ENCODE measurements at regions not wholly inside any gene's neighbourhood (a gene's known extent, or its start where the extent isn't known, plus 50 kb on each side); places are given as distances from the start of the nearest gene placed in this dataset.

DNA sequence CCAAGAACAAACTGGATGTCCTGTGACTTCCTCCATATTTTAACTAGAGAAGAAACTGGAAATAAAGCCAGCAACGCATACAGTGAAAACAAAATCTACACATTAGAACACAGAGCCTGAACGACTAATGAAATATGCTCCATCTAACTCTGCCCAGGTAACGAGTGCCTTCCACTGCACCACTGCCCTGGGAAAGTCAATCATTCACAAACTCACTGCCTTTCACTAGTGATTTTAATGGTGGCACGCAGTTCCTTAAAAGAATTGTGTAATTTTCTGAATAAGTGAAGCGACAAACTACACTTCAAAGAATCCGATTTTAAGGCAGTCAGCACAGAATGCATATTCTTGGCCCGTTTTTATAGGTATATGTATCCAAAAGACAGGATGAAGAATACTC lies 416.0 kb downstream of the SHQ1 start:
- no peak overlapping the region for H2BK5ac ChIP-seq (ENCODE audit: low read length)
- no peak overlapping the region for H3K18ac ChIP-seq (ENCODE audit: low read length)
- H3K4me3 ChIP-seq (ENCODE audit: low read length in 2 of 2) = no peak overlapping the region
- H3K4me2 ChIP-seq (ENCODE audit: insufficient read depth, low read length, poor library complexity, severe bottlenecking) = no peak overlapping the region
- H3K9ac ChIP-seq (ENCODE audit: low read depth, low read length, poor library complexity) = no peak overlapping the region
- H2AK5ac ChIP-seq (ENCODE audit: low read depth, low read length) = no peak overlapping the region
- no peak overlapping the region for H4K91ac ChIP-seq (ENCODE audit: low read depth, low read length, poor library complexity)
- H2BK15ac ChIP-seq (ENCODE audit: low read length) = no peak overlapping the region
- no peak overlapping the region for H3K23ac ChIP-seq (ENCODE audit: low read depth, low read length, poor library complexity)
- no peak overlapping the region for H4K8ac ChIP-seq (ENCODE audit: low read depth, low read length)
- H2AFZ ChIP-seq (ENCODE audit: low read length) = no peak overlapping the region
- no peak overlapping the region for H3K27ac ChIP-seq (replicated peaks; ENCODE audit: low read length)
- no peak overlapping the region for H3K14ac ChIP-seq (ENCODE audit: low read length)
- H3K79me1 ChIP-seq (ENCODE audit: low read depth, low read length) = no peaks in the 10 kb centered on the region
- WGBS, 2 donors (ENCODE audit: extremely low coverage in 2 of 2, insufficient read length in 2 of 2, insufficient replicate concordance in 1 of 2) = no CpG with 5 or more reads among the region's 7 CpGs
- no peaks in the 10 kb centered on the region for H3K36me3 ChIP-seq (replicated peaks in 1 of 2; ENCODE audit: control insufficient read depth in 2 of 2, insufficient read depth in 2 of 2, low read length in 2 of 2)
- H2BK12ac ChIP-seq (ENCODE audit: low read length) = no peak overlapping the region
- H3K4ac ChIP-seq (ENCODE audit: low read length) = no peak overlapping the region
- no peaks in the 10 kb centered on the region for H3K9me3 ChIP-seq (replicated peaks in 1 of 2; ENCODE audit: control insufficient read depth in 2 of 2, insufficient read depth in 1 of 2, low read depth in 1 of 2, low read length in 2 of 2)
- no peaks in the 10 kb centered on the region for H3K4me1 ChIP-seq (ENCODE audit: control insufficient read depth in 2 of 2, insufficient read depth in 1 of 2, low read depth in 1 of 2, low read length in 2 of 2)
- no peak overlapping the region for H2BK120ac ChIP-seq (ENCODE audit: low read depth, low read length)
- no peak for DNase-seq (ENCODE audit: low spot score)
- H3K27me3 ChIP-seq (ENCODE audit: control insufficient read depth in 3 of 3, insufficient read depth in 3 of 3, low read depth in 1 of 3, low read length in 3 of 3) = no peaks in the 10 kb centered on the region

DNA sequence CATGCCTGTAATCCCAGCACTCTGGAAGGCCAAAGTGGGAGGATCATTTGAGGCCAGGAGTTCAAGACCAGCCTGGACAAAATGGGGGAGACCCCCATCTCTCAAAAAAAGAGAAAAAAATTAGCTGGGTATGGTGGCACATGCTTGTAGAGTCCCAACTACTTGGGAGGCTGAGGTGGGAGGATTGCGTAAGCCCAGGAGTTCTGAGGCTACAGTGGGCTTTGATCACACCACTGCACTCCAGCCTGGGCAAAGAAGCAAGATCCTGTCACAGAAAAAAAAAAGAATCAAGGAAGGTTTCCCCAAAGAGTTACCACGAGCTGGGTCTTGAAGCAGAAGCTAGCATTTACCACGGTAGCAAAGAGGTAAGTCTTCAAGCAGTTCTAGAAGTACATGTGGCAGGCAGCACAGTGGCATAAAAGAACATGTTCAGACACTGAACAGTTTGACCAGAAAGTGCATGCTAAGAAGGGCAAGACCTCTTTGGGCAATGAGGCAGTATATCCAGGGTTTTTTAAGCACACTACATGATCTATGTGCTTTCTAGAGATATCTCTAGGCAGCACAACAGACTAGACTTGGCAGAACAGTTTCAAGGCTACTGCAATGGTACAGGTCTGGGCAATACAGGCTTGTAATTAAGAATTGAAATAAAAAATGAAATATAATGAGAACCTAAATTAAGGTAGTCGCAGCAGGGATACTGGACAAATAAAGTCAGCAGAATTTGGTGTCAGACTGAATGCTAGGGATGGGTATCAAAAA lies 418.5 kb downstream of the SHQ1 start:
- H3K23ac ChIP-seq (ENCODE audit: low read depth, low read length, poor library complexity) = no peak overlapping the region
- H3K27ac ChIP-seq (replicated peaks; ENCODE audit: low read length) = no peak overlapping the region
- no peak overlapping the region for H2AK5ac ChIP-seq (ENCODE audit: low read depth, low read length)
- no peak overlapping the region for H3K4ac ChIP-seq (ENCODE audit: low read length)
- no CpG with 5 or more reads among the region's 4 CpGs for WGBS, 2 donors (ENCODE audit: extremely low coverage in 2 of 2, insufficient read length in 2 of 2, insufficient replicate concordance in 1 of 2)
- H4K8ac ChIP-seq (ENCODE audit: low read depth, low read length) = no peak overlapping the region
- no peak overlapping the region for H3K14ac ChIP-seq (ENCODE audit: low read length)
- no peak overlapping the region for H3K4me3 ChIP-seq (ENCODE audit: low read length in 2 of 2)
- no peak overlapping the region for H3K9ac ChIP-seq (ENCODE audit: low read depth, low read length, poor library complexity)
- H2BK120ac ChIP-seq (ENCODE audit: low read depth, low read length) = no peak overlapping the region
- no peak overlapping the region for H2BK5ac ChIP-seq (ENCODE audit: low read length)
- H2AFZ ChIP-seq (ENCODE audit: low read length) = no peak overlapping the region
- no peak overlapping the region for H3K18ac ChIP-seq (ENCODE audit: low read length)
- H3K9me3 ChIP-seq (replicated peaks in 1 of 2; ENCODE audit: control insufficient read depth in 2 of 2, insufficient read depth in 1 of 2, low read depth in 1 of 2, low read length in 2 of 2) = no peaks in the 10 kb centered on the region
- no peak overlapping the region for H2BK12ac ChIP-seq (ENCODE audit: low read length)
- no peak overlapping the region for H4K91ac ChIP-seq (ENCODE audit: low read depth, low read length, poor library complexity)
- H3K27me3 ChIP-seq (ENCODE audit: control insufficient read depth in 3 of 3, insufficient read depth in 3 of 3, low read depth in 1 of 3, low read length in 3 of 3) = no peaks in the 10 kb centered on the region
- H2BK15ac ChIP-seq (ENCODE audit: low read length) = no peak overlapping the region
- no peaks in the 10 kb centered on the region for H3K36me3 ChIP-seq (replicated peaks in 1 of 2; ENCODE audit: control insufficient read depth in 2 of 2, insufficient read depth in 2 of 2, low read length in 2 of 2)
- H3K79me1 ChIP-seq (ENCODE audit: low read depth, low read length) = no peaks in the 10 kb centered on the region
- H3K4me2 ChIP-seq (ENCODE audit: insufficient read depth, low read length, poor library complexity, severe bottlenecking) = no peak overlapping the region
- DNase-seq (ENCODE audit: low spot score) = no peak
- no peaks in the 10 kb centered on the region for H3K4me1 ChIP-seq (ENCODE audit: control insufficient read depth in 2 of 2, insufficient read depth in 1 of 2, low read depth in 1 of 2, low read length in 2 of 2)

DNA sequence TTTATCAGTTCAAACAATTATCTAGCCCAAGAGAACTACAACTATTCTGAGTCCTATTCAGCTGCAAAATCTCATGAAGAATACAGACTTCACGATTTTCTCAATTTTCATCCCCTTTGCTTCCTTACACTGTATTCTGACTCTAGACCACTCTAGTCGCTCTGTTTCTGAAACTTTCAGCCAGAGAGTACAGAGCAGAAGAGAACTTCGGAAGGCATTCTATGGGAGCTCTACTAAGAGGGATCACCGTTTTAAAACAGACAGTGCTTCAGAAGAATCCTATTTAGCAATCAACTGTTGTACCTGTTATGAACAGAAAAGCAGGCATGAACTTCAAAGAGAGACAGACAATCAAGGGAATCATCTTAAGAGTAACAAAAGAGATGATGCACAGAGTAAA lies 419.4 kb downstream of the SHQ1 start:
- no peak overlapping the region for H2BK12ac ChIP-seq (ENCODE audit: low read length)
- H2AFZ ChIP-seq (ENCODE audit: low read length) = no peak overlapping the region
- H3K36me3 ChIP-seq (replicated peaks in 1 of 2; ENCODE audit: control insufficient read depth in 2 of 2, insufficient read depth in 2 of 2, low read length in 2 of 2) = no peaks in the 10 kb centered on the region
- H3K4me2 ChIP-seq (ENCODE audit: insufficient read depth, low read length, poor library complexity, severe bottlenecking) = no peak overlapping the region
- no peak overlapping the region for H2BK120ac ChIP-seq (ENCODE audit: low read depth, low read length)
- no peak overlapping the region for H2BK15ac ChIP-seq (ENCODE audit: low read length)
- no peak overlapping the region for H3K18ac ChIP-seq (ENCODE audit: low read length)
- no peak overlapping the region for H3K4ac ChIP-seq (ENCODE audit: low read length)
- WGBS, 2 donors (ENCODE audit: extremely low coverage in 2 of 2, insufficient read length in 2 of 2, insufficient replicate concordance in 1 of 2) = no CpG with 5 or more reads among the region's 4 CpGs
- no peak overlapping the region for H3K23ac ChIP-seq (ENCODE audit: low read depth, low read length, poor library complexity)
- H3K79me1 ChIP-seq (ENCODE audit: low read depth, low read length) = no peaks in the 10 kb centered on the region
- H2BK5ac ChIP-seq (ENCODE audit: low read length) = no peak overlapping the region
- H4K91ac ChIP-seq (ENCODE audit: low read depth, low read length, poor library complexity) = no peak overlapping the region
- no peak for DNase-seq (ENCODE audit: low spot score)
- no peak overlapping the region for H2AK5ac ChIP-seq (ENCODE audit: low read depth, low read length)
- no peak overlapping the region for H3K9ac ChIP-seq (ENCODE audit: low read depth, low read length, poor library complexity)
- H3K14ac ChIP-seq (ENCODE audit: low read length) = no peak overlapping the region
- H3K4me3 ChIP-seq (ENCODE audit: low read length in 2 of 2) = no peak overlapping the region
- H4K8ac ChIP-seq (ENCODE audit: low read depth, low read length) = no peak overlapping the region
- H3K9me3 ChIP-seq (replicated peaks in 1 of 2; ENCODE audit: control insufficient read depth in 2 of 2, insufficient read depth in 1 of 2, low read depth in 1 of 2, low read length in 2 of 2) = no peaks in the 10 kb centered on the region
- H3K4me1 ChIP-seq (ENCODE audit: control insufficient read depth in 2 of 2, insufficient read depth in 1 of 2, low read depth in 1 of 2, low read length in 2 of 2) = no peaks in the 10 kb centered on the region
- H3K27me3 ChIP-seq (ENCODE audit: control insufficient read depth in 3 of 3, insufficient read depth in 3 of 3, low read depth in 1 of 3, low read length in 3 of 3) = no peaks in the 10 kb centered on the region
- no peak overlapping the region for H3K27ac ChIP-seq (replicated peaks; ENCODE audit: low read length)

DNA sequence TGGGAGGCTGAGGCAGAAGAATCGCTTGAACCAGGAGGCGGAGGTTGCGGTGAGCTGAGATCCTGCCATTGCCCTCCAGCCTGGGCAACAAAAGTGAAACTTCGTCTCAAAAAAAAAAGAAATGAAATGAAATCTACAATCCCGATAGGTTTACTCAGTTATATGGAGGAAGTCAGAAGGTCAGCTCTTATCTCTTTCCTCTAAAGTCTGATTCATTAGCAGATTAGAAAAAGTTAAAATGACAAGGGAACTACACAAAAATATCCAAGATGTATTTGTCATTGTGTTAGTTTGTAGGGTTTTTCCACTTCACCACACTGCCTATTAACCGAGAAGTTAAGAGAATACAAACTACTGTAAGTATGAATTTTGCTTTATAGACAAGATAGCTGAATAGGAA lies 420.6 kb downstream of the SHQ1 start:
- no CpG with 5 or more reads among the region's 6 CpGs for WGBS, 2 donors (ENCODE audit: extremely low coverage in 2 of 2, insufficient read length in 2 of 2, insufficient replicate concordance in 1 of 2)
- H2BK120ac ChIP-seq (ENCODE audit: low read depth, low read length) = no peak overlapping the region
- no peak overlapping the region for H2BK12ac ChIP-seq (ENCODE audit: low read length)
- H3K9me3 ChIP-seq (replicated peaks in 1 of 2; ENCODE audit: control insufficient read depth in 2 of 2, insufficient read depth in 1 of 2, low read depth in 1 of 2, low read length in 2 of 2) = no peaks in the 10 kb centered on the region
- no peak overlapping the region for H4K8ac ChIP-seq (ENCODE audit: low read depth, low read length)
- no peak overlapping the region for H3K18ac ChIP-seq (ENCODE audit: low read length)
- no peaks in the 10 kb centered on the region for H3K27me3 ChIP-seq (ENCODE audit: control insufficient read depth in 3 of 3, insufficient read depth in 3 of 3, low read depth in 1 of 3, low read length in 3 of 3)
- H3K36me3 ChIP-seq (replicated peaks in 1 of 2; ENCODE audit: control insufficient read depth in 2 of 2, insufficient read depth in 2 of 2, low read length in 2 of 2) = no peaks in the 10 kb centered on the region
- no peak overlapping the region for H2AK5ac ChIP-seq (ENCODE audit: low read depth, low read length)
- H3K14ac ChIP-seq (ENCODE audit: low read length) = no peak overlapping the region
- no peak overlapping the region for H4K91ac ChIP-seq (ENCODE audit: low read depth, low read length, poor library complexity)
- H2AFZ ChIP-seq (ENCODE audit: low read length) = no peak overlapping the region
- H3K9ac ChIP-seq (ENCODE audit: low read depth, low read length, poor library complexity) = no peak overlapping the region
- peaks cover 3% of the 10 kb centered on the region for H3K79me1 ChIP-seq (ENCODE audit: low read depth, low read length)
- H3K23ac ChIP-seq (ENCODE audit: low read depth, low read length, poor library complexity) = no peak overlapping the region
- H3K27ac ChIP-seq (replicated peaks; ENCODE audit: low read length) = no peak overlapping the region
- H3K4me1 ChIP-seq (ENCODE audit: control insufficient read depth in 2 of 2, insufficient read depth in 1 of 2, low read depth in 1 of 2, low read length in 2 of 2) = no peaks in the 10 kb centered on the region
- H2BK5ac ChIP-seq (ENCODE audit: low read length) = no peak overlapping the region
- no peak for DNase-seq (ENCODE audit: low spot score)
- no peak overlapping the region for H3K4me2 ChIP-seq (ENCODE audit: insufficient read depth, low read length, poor library complexity, severe bottlenecking)
- H3K4me3 ChIP-seq (ENCODE audit: low read length in 2 of 2) = no peak overlapping the region
- H3K4ac ChIP-seq (ENCODE audit: low read length) = no peak overlapping the region
- H2BK15ac ChIP-seq (ENCODE audit: low read length) = no peak overlapping the region

All from neuronal stem cell (in vitro differentiated cells).